Mammary epithelial cell (primary cell): ENCODE measurements at regions not wholly inside any gene's neighbourhood (a gene's known extent, or its start where the extent isn't known, plus 50 kb on each side); places are given as distances from the start of the nearest gene placed in this dataset.

Experiments
- EZH2 ChIP-seq: IDR thresholded peaks from 2 replicates; pipeline ENCODE4 v1.6.1; 2012; ENCODE audit warnings: low read length, inconsistent platforms, borderline replicate concordance
- TF ChIP-seq, protein P1 (sequence below), 2 donors: IDR thresholded peaks in 1 of 2; conservative IDR thresholded peaks in 1 of 2; 2 replicates each; pipeline ENCODE4 v1.5.1; 2011 to 2012; ENCODE audit warnings: inconsistent platforms in 2 of 2, low read length in 2 of 2, mild to moderate bottlenecking in 2 of 2, control low read depth in 1 of 2, low read depth in 1 of 2; ENCODE audit not compliant: insufficient read depth in 1 of 2; ENCODE audit errors: extremely low read depth in 1 of 2

DNA sequence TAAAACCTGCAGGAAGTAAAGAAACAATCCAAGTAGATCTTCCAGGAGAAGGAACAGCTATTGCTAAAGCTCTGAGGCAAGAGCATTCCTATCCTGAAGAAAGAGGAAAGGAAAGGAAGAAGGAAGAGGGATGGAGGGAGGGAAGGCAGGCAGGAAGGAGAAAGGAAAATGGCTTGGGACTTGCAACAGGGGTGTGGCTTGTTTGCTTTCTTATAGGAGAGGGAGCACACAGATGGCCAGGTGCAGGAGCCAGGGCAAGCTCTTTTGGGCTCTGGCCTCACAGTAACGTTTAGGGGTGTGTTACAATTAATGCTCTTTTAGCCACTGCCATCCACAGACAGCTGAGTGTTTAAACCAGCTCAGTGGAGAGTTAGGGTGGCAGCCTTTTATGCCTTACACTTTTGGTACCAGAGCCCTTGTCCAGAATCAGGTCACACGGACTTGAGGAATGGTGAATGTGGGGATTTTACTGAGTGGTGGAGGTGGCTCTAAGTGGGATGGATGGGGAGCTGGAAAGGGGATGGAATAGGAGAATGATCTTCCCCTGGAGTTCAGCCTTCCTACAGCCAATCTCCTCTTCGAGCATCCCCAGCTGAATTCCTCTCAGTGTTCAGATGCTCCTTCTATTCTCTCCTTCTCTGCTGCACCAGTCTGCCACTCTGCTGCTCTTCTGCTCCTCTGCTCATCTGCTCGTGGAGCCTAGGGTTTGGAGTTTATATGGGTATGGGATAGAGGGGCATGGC, 108.7 kb upstream of the SLC39A10 start:
- TF ChIP-seq, protein P1, sequence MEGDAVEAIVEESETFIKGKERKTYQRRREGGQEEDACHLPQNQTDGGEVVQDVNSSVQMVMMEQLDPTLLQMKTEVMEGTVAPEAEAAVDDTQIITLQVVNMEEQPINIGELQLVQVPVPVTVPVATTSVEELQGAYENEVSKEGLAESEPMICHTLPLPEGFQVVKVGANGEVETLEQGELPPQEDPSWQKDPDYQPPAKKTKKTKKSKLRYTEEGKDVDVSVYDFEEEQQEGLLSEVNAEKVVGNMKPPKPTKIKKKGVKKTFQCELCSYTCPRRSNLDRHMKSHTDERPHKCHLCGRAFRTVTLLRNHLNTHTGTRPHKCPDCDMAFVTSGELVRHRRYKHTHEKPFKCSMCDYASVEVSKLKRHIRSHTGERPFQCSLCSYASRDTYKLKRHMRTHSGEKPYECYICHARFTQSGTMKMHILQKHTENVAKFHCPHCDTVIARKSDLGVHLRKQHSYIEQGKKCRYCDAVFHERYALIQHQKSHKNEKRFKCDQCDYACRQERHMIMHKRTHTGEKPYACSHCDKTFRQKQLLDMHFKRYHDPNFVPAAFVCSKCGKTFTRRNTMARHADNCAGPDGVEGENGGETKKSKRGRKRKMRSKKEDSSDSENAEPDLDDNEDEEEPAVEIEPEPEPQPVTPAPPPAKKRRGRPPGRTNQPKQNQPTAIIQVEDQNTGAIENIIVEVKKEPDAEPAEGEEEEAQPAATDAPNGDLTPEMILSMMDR (conservative IDR thresholded peaks at IDR 0.05 in 1 of 2, IDR thresholded peaks at IDR 0.05 in 1 of 2; ENCODE audit: extremely low read depth in 1 of 2, insufficient read depth in 1 of 2, low read depth in 1 of 2, low read length in 2 of 2), result no peak
- TF ChIP-seq EZH2, result no peak
